GM19239 (cell line): ENCODE measurements at regions not wholly inside any gene's neighbourhood (a gene's known extent, or its start where the extent isn't known, plus 50 kb on each side); places are given as distances from the start of the nearest gene placed in this dataset.

Source experiments
- DNase-seq: peaks from one replicate; pipeline ENCODE4 v3.0.0; 2011; ENCODE audit warnings: low spot score; ENCODE audit not compliant: insufficient read length
- FAIRE-seq: peaks from 2 replicates; lab custom pipeline; 2011; peaks lifted over from hg19 to GRCh38; lab: Jason Lieb, UNC

DNA sequence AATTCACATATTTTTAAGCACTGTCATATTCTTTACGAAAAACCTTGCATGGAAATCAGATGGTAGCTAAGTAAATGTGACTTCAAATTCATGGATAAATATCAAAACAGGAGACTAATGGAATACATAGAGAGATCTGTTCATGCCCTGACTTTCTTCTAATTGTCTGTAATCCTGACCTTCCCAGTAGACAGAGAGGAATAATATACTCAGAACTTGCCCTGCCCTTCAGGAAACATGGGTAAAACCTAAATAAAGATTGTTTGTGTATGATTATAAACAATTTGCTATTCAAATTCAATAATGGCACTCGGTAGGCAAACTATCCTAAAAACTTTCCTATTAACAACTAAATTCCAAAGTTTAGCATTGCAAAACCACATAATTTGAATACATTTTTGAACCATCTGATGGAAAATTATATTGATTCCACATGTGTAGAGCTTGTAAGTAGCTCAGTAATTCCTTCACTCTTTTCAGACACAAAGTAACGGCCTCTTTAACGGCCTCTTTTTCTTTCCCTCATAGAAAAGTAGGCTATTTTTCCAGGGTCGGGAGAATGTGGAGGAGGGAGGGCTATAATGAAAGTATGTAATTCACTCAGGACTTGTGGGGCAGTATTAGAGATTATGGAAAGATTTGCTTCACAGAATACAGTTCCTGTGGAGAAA lies 227.6 kb downstream of the ALDH8A1 start:
- no peak for DNase-seq
- no peak for FAIRE-seq

DNA sequence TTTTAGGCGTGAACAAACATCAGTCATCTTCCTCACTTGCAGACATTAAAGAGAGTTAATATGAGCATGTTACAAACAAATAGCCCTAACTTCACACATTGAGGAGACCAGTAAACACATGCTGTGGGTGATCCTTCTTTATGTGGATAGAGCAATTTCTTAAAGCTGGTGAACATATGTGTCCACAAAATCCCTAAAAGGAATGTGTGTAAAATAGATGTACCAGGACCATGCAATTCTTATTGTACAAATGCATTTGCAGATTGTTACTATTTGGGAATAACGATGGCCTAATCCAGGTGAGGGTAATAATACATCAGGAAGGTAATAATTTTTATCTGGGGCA lies 228.9 kb downstream of the ALDH8A1 start:
- no peak for FAIRE-seq
- DNase-seq, result no peak

DNA sequence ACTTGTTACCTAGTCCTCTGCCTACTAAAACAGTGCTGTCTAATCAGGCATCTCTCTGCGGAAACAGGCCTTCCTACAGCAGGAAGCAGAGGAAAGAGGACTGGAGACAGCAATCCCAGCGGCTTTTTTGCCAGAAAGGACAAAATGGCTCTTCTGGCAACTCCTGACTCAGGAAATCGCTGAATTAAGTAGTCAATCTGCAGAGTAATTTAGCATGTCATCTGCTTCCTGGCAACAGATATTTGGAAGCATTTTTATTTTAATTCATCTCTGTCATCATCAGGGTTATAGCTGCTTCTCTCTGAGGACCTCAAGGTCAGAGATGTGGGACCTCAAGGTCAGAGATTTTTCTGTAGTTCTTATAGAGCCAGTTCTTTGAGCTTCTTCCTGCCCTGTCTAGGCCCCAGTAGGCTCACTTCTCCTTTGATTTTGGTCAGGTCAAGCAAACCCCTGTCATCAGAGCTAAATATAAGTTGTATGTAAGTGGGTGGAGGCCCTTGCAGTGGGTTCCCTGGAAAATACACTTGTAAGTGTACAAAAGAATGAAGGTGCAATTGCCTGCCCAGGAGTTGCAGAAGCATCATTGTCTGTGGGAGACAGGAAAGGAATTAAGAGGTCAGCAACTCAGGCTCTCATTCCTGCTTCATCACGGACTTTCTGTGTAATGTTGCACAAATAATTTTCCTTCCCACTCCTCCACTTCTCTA lies 229.4 kb downstream of the ALDH8A1 start:
- no peak for DNase-seq
- FAIRE-seq, result no peak

DNA sequence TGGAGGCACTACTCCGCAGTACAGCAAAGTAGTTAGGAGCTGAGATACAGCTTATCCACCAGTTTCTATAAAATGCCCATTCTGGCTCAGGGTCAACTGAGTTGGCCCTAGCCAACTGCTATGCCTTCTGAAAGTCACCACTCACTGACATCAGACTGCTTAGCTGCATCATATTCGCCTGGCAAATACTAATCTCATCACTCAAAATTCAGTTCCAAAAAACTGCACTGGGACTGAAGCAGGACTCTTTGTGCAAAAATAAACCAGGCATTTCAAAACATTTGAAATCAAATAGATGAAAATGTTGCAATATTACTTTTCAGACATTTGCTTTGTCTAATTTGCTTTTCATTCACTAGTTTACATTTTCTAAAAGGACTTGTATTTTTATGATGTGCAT lies 230.0 kb downstream of the ALDH8A1 start:
- DNase-seq (no peak), FAIRE-seq (no peak)

DNA sequence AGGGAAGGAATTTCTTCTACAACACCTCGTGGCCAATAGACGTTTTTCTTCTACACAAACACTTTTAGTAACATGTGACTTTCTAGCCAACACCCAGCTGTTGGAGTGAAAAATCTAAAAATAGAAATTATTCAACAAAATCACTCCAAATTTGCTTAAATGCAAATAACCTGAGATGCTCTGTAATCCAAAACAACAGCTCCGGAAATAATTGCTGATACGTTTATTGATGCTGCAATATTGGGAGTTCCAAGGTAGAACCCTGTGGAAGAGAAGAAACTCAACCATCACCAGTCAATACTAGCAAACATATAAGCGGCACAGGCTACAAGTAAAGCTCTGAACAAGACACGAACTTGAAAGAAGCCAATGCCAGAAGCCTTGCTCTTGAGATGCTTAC lies 230.6 kb downstream of the ALDH8A1 start:
- FAIRE-seq (no peak), DNase-seq (no peak)

DNA sequence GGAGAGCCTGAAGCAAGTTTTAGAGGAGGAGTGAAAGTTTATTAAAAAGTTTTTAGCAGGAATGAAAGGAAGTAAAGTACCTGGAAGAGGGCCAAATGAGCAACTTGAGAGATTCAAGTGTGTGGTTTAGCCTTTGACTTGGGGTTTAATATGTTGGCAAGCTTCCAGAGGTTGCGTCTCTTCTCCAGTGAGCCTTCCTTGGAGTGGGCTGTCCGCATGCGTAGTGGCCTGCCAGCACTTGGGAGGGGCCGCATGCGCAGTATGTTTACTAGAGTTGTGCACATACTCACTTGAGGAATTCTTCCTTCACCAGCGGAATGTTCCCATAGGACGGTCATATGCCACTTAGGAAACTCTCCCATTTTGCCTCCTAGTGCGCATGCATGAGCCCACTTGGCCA lies 235.2 kb downstream of the ALDH8A1 start:
- FAIRE-seq (no peak), DNase-seq (no peak)

DNA sequence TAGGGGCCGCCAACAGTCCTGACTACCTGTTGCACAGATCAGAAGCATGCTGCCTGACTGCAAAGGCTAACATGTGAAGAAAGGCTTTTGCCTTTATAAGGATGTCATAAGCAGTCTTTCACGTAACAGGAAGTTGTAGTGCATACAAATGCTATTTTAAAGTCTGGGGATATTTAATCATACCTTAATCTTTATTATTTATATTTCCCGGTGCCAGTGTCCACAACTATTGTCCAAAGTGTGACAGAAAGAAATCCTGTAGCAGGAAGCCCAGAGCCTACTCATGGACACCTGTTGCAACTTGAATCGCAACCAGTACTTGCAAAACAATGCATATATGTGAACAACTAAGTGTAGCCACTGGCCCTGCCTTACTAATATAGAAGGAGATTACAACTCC lies 235.8 kb downstream of the ALDH8A1 start:
- FAIRE-seq (no peak), DNase-seq (no peak)

DNA sequence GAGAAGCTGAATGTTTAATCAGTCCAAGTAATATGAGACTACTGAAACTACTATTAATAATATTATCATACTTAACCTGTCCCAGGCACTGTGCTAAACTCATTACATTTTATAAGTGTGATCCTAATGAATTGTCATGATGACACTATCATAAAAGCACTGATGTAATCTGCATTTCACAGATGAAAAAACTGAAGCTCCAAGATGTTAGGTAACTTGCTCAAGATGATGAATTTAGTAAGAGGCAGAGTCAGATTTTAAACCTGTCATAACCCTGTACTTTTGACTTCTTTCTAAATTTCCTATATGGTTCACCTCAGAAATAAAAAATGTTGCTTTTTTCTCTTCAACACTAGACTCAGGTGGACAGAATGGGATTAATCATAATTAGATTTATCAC lies 237.6 kb downstream of the ALDH8A1 start:
- FAIRE-seq, result no peak
- DNase-seq, result no peak

DNA sequence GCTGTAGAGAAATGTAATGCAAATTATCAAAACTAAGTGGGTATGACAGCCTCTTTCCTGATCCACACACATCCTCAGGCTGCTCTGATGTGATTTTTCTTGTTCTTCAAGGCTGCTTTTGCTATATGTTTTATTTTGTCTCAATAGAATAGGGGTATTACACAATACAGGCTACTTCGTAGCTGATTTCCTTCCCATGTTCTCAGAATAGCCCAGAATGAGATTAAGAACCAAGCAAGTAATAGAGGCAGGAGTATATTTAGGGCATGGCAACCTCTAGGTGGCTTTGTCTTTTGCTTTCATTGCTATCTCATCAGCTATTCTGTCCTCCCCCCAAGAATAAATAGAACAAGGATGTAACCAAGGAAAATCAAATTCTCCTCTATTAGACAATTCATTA lies 241.8 kb downstream of the ALDH8A1 start:
- no peak for DNase-seq
- FAIRE-seq, result no peak

DNA sequence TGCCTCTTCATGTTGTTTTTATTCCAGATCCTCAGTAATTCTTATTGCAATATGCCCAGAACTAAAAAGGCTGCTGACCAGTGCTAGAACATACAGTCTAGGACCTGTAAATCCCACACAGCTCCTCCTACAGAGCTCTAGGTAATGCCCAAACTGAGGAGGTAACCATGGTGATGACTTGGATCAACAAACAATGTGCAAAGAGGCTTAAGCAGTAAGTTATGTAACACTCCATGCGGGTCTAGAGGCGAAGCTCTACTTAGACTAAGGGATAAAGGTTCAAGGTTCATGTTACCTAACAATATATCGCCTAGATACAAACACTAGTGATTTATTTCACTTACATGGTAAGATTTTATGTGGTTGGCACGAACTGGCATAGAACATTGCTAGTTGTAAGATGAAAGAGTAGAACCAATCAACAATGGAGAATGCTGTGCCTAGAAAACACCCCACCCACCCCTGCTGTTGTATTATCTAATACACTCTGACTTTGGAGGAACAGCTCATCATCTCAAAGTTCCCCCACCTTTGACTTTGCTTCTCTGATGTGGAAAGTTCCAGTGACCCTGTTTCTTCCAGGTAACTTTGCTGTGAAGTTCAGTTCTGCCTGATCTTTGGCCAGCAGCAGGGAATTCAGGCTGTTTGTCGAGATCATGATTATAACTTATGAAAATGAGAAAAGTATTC lies 242.4 kb downstream of the ALDH8A1 start:
- no peak for DNase-seq
- no peak for FAIRE-seq

DNA sequence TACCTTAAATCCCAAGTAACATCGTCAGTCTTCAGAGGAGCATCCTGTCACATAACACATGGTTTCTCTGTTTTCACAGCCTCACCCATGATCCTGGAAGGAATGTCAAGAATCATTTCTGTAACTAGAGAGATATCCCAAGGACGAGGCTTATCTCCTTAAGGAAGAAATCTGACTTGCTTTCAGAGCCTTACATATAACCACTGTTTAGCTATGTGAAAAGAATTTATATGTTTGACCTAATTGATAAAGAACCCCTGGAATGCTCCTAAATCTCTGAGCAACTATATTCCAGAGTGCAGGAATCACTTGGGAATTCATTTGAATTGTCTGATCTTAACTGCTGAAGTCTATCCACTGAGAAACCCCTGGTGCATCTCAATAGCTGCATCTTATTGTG lies 243.1 kb downstream of the ALDH8A1 start:
- DNase-seq (no peak), FAIRE-seq (no peak)

DNA sequence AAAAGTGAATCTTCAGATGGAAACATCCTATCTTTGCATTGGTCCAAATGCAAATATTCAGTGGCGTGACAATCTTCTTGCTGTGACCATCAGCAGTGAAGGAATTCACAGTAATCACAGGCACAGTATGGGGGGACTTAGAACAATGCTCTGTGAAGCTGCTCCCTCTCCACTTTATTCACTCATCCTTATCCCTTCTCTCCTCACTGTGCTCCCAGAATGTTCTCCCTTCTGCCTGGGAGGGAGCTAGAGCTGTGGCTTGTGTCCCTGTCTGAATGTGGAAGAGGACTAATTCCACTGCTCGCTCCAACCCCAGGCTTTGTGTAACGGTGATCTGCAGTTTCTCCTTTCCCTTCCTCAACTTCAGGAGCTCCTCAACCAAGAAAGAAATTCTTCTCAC lies 243.7 kb downstream of the ALDH8A1 start:
- DNase-seq, result no peak
- FAIRE-seq, result no peak

DNA sequence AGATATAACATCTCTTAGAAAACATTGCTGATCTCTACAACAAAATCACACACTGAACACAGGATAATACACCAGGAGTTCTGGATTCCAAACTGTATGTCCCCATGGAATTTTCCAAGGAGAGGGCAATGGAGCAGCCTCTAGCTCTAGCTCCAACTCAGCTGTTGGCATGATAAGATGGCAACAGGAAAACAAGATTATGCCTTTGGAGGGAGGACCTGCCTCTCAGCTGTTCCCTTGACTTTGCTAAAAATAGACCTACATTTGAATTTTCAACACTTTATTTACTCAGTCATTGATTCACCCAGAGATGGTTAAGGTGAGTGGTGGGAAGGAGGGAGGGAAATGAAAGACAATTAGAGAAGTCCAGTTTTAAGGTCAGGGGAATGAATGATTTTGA lies 246.7 kb downstream of the ALDH8A1 start:
- DNase-seq, result no peak
- no peak for FAIRE-seq

DNA sequence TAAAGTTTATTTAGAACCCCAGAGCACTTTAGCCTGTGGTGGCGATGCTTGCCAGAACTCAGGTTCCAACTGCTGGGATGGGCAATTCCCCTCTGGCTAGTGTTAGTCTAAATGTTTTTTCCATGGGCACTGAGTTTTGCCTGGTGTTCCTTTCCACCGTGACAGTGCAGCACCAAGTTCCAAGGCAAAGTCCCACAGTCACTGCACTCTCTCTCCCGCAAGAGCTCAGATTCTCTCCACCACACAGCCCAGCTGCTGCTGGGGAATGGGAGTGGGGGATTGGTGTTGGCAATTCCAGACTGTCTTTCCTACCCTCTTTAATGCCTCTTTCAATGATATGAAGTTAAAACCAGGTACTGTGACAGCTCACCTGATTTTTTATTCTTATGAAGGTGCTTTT lies 247.6 kb downstream of the ALDH8A1 start:
- DNase-seq (no peak), FAIRE-seq (no peak)

DNA sequence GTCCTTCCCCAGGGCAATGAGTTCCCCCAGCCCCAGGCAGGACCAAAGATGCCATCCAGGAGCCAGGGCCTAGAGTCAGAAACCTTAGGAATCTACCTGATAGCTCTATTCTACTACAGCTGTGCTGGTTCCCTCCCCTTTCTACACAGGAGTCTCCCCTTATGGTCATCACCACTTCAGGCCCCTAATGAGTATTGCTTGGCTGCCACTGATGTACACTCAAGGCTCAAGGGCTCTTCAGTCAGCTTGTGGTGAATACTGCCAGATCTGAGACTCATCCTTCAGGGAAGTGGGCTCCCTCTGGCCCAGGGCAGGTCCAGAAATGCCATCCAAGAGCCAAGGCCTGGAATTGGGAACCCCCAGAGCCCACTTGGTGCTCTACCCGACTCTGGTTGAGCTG lies 248.6 kb downstream of the ALDH8A1 start:
- DNase-seq (no peak), FAIRE-seq (no peak)

DNA sequence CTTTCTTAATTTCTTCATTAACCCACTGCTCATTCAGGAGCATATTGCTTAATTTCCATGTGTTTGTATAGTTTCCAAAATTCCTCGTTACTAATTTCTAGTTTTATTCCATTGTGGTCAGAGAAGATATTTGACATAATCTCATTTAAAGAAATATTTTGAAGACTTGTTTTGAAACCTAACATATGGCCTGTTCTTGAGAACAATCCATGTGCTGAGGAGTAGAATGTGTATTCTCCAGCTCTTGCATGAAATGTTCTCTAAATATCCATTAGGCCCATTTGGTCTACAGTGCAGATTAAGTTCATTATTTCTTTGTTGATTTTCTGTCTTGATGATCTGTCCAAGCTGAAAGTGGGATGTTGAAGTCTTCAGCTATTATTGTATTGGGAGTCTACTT lies 251.7 kb downstream of the ALDH8A1 start:
- DNase-seq, result no peak
- no peak for FAIRE-seq

DNA sequence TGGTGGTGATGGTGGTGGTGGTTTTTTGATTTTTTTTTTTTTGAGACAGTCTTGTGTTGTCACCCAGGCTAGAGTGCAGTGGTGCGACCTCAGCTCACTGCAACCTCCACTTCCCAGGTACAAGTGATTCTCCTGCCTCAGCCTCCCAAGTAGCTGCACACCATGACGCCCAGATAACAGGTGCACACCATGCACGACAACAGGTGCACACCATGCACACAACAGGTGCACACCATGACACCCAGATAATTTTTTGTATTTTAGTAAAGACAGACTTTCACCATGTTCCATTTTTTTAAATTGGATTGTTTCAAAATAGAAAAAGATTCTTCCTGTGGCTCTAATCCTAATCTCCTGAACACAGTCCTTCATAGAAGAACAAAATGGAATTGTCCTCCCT lies 257.9 kb downstream of the ALDH8A1 start:
- DNase-seq (no peak), FAIRE-seq (no peak)

DNA sequence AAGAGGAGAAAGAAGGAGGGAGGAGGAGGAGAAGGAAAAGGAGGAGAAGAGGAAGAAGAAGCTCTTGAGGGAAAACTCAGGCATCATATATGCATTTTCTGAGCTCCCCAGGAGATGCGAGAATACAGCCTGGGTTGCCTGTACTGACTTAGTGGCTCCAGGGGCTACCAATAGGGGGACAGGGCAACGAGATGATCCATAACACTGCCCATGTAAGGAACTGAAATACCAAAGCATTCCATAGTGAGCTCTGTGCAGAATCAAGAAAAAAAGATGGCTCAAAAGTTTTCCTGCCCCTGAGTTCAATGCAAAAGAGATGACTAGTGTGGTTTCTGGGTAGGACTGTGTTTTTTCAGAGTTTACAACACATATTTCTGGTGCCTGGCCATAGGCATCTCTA lies 258.7 kb downstream of the ALDH8A1 start:
- DNase-seq (no peak), FAIRE-seq (no peak)

DNA sequence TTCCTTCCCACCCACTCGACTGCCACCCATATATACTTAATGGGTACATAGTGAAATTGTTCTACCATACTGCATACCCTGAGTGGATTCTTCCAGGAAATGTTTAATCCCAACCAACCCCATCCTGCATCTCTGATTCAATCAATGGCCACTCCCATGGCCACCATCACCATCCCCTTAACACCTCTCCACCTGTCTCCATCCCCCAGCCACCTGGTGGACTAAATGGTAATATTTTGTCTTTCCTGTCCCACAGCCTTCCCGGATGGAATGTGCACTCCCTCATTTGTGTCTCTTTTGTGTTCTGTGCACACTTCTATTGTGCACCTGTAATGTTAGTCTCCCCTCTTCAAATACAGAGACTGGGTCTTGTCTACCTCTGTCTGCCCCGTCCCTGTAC lies 259.9 kb downstream of the ALDH8A1 start:
- no peak for DNase-seq
- no peak for FAIRE-seq

DNA sequence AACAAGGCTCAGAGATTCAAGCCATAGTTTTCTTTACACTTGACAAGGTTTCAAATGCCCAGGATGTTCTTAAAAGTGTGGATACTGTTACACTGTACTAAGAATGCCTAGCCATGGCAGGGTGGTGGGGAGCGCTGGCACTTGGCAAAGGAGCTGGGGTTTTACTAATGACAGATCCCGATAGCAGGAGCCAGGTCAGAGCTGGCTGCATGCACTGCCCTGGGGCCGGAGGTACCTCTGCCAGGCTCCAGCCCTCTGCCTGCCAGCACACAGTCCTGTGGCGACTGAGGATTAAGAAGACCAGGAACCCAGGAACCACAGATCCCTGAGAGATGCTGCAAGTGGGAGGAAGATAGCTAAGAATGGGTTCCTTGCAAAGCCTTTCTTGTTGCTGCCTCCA lies 260.3 kb downstream of the ALDH8A1 start:
- no peak for DNase-seq
- no peak for FAIRE-seq

DNA sequence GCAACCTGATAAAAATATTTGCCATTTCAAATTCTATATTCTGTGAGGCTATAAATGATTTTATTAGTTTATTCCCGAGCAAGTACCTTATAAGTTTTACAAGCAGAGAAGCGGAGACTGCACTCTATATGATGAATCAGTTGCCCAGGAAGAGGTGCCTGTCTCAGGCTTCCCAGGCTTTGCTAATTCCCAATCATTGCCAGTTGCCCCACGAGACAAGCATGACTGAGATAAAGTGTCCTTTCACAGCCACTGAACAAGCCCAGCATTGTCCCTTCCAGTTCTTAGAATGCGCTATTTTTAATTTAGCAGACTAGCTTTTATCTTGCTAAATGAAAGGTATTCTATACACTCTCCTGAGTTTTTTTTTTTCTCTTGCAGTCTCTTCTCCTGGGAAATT lies 260.7 kb downstream of the ALDH8A1 start:
- DNase-seq (no peak), FAIRE-seq (no peak)

DNA sequence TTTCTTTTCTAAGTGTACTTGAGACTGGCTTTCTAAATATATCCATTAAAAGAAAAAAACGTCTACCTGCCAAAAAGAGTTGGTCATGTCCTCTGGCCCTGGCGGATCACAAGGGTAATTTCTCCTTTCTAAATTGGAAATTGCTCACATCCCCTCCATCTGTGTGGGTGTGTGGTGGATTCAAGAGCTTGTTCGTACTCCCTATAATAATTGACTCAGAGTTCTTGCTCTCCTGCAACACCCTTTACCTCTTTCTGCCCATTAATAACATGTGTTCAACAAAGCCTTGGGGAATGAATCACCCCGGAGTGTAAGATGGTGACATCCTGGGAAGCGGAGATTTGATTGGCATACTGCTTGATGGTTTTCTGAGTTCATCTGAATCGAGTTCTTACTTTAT lies 263.8 kb downstream of the ALDH8A1 start:
- no peak for DNase-seq
- no peak for FAIRE-seq
